CD4-positive, alpha-beta T cell (primary cell): ENCODE measurements at regions not wholly inside any gene's neighbourhood (a gene's known extent, or its start where the extent isn't known, plus 50 kb on each side); places are given as distances from the start of the nearest gene placed in this dataset.

ENCODE experiments used
- ATAC-seq: fragments of 200-7000 bp; cut with Tn5 transposase; one replicate; pipeline ENCODE4 v1.10.0; 2022; ENCODE audit warnings: mild to moderate bottlenecking; ENCODE audit not compliant: poor library complexity
- CTCF ChIA-PET: fragments of 350-600 bp; sonication (Branson Sonifier 250); formaldehyde crosslinking; loops from one replicate; lab custom pipeline; 2021; ENCODE audit warnings: antibody characterized with exemption, inconsistent platforms; lab: Charles Lee
- POLR2A ChIA-PET: fragments of 350-600 bp; sonication (Branson Sonifier 250); formaldehyde crosslinking; loops from one replicate; lab custom pipeline; 2021; ENCODE audit warnings: antibody characterized with exemption, inconsistent platforms; lab: Charles Lee
- DNase-seq, 14 experiments: peaks; one replicate each; pipeline ENCODE4 v3.0.0-alpha.2; 2013 to 2020; ENCODE audit warnings: mixed read lengths in 2 of 14
- H3K27ac ChIP-seq, 2 donors: one replicate each; pipeline versions ENCODE4 v1.5.1 to v1.7.0; 2013; ENCODE audit warnings: low read length in 2 of 2, low read depth in 1 of 2, mild to moderate bottlenecking in 1 of 2
- H3K27me3 ChIP-seq, 2 experiments: 1 replicate in 1 of 2; 2 replicates in 1 of 2; pipeline versions ENCODE4 v1.6.1 to v1.7.0; 2013; ENCODE audit warnings: low read length in 2 of 2, control low read depth in 1 of 2, mild to moderate bottlenecking in 1 of 2, moderate library complexity in 1 of 2; ENCODE audit not compliant: insufficient read depth in 2 of 2, control insufficient read depth in 1 of 2
- H3K36me3 ChIP-seq: one replicate; pipeline ENCODE4 v1.6.1; 2013; ENCODE audit warnings: low read length, control low read depth; ENCODE audit not compliant: insufficient read depth
- H3K4me1 ChIP-seq: one replicate; pipeline ENCODE4 v1.6.1; 2013; ENCODE audit warnings: low read length, control low read depth; ENCODE audit not compliant: insufficient read depth
- H3K4me3 ChIP-seq: one replicate; pipeline ENCODE4 v1.5.1; 2013; ENCODE audit warnings: mild to moderate bottlenecking, low read length, moderate library complexity
- H3K9me3 ChIP-seq, 2 experiments: 1 replicate in 1 of 2; 2 replicates in 1 of 2; pipeline versions ENCODE4 v1.6.1 to v1.7.0; 2013; ENCODE audit warnings: low read length in 2 of 2, mild to moderate bottlenecking in 2 of 2, control low read depth in 1 of 2, moderate library complexity in 1 of 2; ENCODE audit not compliant: control insufficient read depth in 1 of 2, insufficient read depth in 1 of 2
- H3K27ac Mint-ChIP-seq: one replicate; pipeline ENCODE4 v1.8.0; 2020; ENCODE audit warnings: mixed read lengths
- H3K27me3 Mint-ChIP-seq: one replicate; pipeline ENCODE4 v1.8.0; 2021; ENCODE audit warnings: mixed read lengths
- H3K36me3 Mint-ChIP-seq: one replicate; pipeline ENCODE4 v1.8.0; 2021; ENCODE audit warnings: low read depth, mixed read lengths
- H3K4me1 Mint-ChIP-seq: one replicate; pipeline ENCODE4 v1.8.0; 2021; ENCODE audit warnings: low read depth, mixed read lengths
- H3K4me3 Mint-ChIP-seq: one replicate; pipeline ENCODE4 v1.8.0; 2020; ENCODE audit warnings: mild to moderate bottlenecking, mixed read lengths
- H3K9me3 Mint-ChIP-seq: one replicate; pipeline ENCODE4 v1.8.0; 2020; ENCODE audit warnings: mixed read lengths
- intact Hi-C, 2 experiments: fragments of 100-400 bp; cut with DNase I in 1 of 2; cut with micrococcal nuclease in 1 of 2; formaldehyde crosslinking; loops; one replicate each; pipeline versions ENCODE4 v1.15.1 to v1.9.0; 2023 to 2025; cut with DNase I, micrococcal nuclease
- TF ChIP-seq, protein P1 (sequence below): fragments of 200-600 bp; IDR thresholded peaks from one replicate; pipeline ENCODE4 v1.8.0; 2022; ENCODE audit warnings: antibody characterized with exemption, mild to moderate bottlenecking

DNA sequence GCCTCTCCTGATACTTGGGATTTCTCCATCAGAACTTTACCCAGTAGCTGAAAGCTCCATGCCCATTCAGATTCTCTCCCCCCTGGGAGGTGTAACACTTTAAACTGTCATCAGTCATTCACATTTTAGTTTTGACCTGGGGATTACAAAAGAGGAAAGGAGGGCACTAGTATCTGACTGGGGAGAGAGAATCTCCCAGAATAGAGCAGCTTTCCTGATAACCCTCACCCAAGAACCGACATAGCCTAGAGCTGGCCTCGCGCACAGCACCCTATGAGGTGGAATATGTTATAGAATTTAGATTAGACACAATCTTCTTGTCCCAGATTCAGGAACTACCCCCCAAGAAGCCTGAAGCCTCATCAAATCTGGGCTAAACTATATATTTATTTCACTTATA, 950.2 kb upstream of the TENM3 start:
- CTCF ChIA-PET = no interaction called here
- Histone ChIP-seq H3K27ac (no peak overlapping the region), H3K4me1 (no peaks in the 10 kb centered on the region), H3K9me3 (peaks cover 0 to 8% of the 10 kb centered on the region in 2 experiments), H3K36me3 (no peaks in the 10 kb centered on the region), H3K27me3 (no peaks in the 10 kb centered on the region), H3K4me3 (no peak overlapping the region)
- no peak overlapping the region for H3K27ac Mint-ChIP-seq
- intact Hi-C loops = no loop called here
- H3K4me1 Mint-ChIP-seq = no peaks in the 10 kb centered on the region
- POLR2A ChIA-PET = no interaction called here
- DNase-seq = no peak
- no peak for ATAC-seq
- no peaks in the 10 kb centered on the region for H3K36me3 Mint-ChIP-seq
- no peaks in the 10 kb centered on the region for H3K27me3 Mint-ChIP-seq
- H3K9me3 Mint-ChIP-seq = peaks cover 10% of the 10 kb centered on the region
- TF ChIP-seq, protein P1, sequence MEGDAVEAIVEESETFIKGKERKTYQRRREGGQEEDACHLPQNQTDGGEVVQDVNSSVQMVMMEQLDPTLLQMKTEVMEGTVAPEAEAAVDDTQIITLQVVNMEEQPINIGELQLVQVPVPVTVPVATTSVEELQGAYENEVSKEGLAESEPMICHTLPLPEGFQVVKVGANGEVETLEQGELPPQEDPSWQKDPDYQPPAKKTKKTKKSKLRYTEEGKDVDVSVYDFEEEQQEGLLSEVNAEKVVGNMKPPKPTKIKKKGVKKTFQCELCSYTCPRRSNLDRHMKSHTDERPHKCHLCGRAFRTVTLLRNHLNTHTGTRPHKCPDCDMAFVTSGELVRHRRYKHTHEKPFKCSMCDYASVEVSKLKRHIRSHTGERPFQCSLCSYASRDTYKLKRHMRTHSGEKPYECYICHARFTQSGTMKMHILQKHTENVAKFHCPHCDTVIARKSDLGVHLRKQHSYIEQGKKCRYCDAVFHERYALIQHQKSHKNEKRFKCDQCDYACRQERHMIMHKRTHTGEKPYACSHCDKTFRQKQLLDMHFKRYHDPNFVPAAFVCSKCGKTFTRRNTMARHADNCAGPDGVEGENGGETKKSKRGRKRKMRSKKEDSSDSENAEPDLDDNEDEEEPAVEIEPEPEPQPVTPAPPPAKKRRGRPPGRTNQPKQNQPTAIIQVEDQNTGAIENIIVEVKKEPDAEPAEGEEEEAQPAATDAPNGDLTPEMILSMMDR = no peak
- no peak overlapping the region for H3K4me3 Mint-ChIP-seq

DNA sequence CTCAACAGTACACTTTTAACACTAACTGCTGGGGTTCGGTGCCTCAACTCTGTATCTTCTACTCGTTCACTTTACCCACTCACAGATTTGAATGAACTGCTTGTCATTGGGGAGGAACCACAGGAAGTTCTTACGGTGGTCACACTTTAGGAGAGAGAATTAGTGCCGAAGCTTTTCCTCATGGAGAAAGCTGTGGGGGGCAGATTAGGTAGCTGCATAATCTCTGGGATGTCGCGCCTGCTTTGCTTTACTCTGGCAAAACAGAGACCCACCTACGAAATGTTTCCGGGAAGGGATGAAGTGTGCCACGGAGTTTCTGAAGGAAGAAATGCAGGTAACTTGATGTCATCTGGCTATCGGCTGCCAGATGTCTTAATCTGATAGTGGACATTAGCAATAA, 949.7 kb upstream of the TENM3 start:
- no peak overlapping the region for H3K27ac ChIP-seq
- CTCF ChIA-PET = no interaction called here
- H3K4me3 ChIP-seq = no peak overlapping the region
- no peaks in the 10 kb centered on the region for H3K36me3 ChIP-seq
- Mint-ChIP-seq H3K27ac (no peak overlapping the region), H3K4me1 (no peaks in the 10 kb centered on the region), H3K27me3 (no peaks in the 10 kb centered on the region), H3K36me3 (no peaks in the 10 kb centered on the region), H3K4me3 (no peak overlapping the region), H3K9me3 (peaks cover 10% of the 10 kb centered on the region)
- DNase-seq (no peak), ATAC-seq (no peak)
- TF ChIP-seq, protein P1 = no peak
- intact Hi-C loops = no loop called here
- H3K27me3 ChIP-seq = no peaks in the 10 kb centered on the region
- POLR2A ChIA-PET = no interaction called here
- peaks cover 0 to 8% of the 10 kb centered on the region in 2 experiments for H3K9me3 ChIP-seq
- H3K4me1 ChIP-seq = no peaks in the 10 kb centered on the region

DNA sequence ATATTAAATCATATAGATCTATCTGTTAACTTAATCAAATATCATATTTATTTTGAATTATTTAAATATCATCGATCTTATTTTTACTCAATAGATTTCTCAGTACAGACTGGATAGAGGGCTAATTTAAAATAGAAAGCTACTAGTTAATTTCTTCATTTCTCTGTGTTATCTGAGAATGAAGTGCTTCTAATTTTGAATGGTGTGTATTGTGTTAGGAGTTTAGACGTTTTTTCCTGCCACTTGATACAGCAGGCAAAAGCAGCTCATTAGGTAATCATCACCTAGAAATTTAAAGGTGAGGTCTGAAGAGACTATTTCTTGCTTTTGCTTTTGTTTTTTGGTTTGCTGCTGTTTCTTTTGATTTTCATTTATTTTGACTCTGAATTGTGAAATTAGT, 948.8 kb upstream of the TENM3 start:
- H3K36me3 Mint-ChIP-seq = no peaks in the 10 kb centered on the region
- POLR2A ChIA-PET = no interaction called here
- Histone ChIP-seq H3K27me3 (no peaks in the 10 kb centered on the region), H3K9me3 (peaks cover 0 to 8% of the 10 kb centered on the region in 2 experiments), H3K4me3 (no peak overlapping the region), H3K36me3 (no peaks in the 10 kb centered on the region), H3K27ac (no peak overlapping the region), H3K4me1 (no peaks in the 10 kb centered on the region)
- TF ChIP-seq, protein P1 = no peak
- H3K27ac Mint-ChIP-seq = no peak overlapping the region
- CTCF ChIA-PET = no interaction called here
- no peaks in the 10 kb centered on the region for H3K4me1 Mint-ChIP-seq
- no peaks in the 10 kb centered on the region for H3K27me3 Mint-ChIP-seq
- intact Hi-C loops = no loop called here
- no peak overlapping the region for H3K4me3 Mint-ChIP-seq
- no peak for DNase-seq
- ATAC-seq = no peak
- H3K9me3 Mint-ChIP-seq = peaks cover 10% of the 10 kb centered on the region
